GM19395 (cell line): ENCODE measurements at regions not wholly inside any gene's neighbourhood (a gene's known extent, or its start where the extent isn't known, plus 50 kb on each side); places are given as distances from the start of the nearest gene placed in this dataset.
"Not testable (repeated sequence)": the region's sequence is repeated elsewhere in the genome, so short reads cannot be mapped to it uniquely, and the experiment has no call there.

Source experiments
- ATAC-seq: cut with Tn5 transposase; IDR thresholded peaks from one replicate; pipeline ENCODE4 v1.9.1; 2021; ENCODE audit warnings: mild to moderate bottlenecking, moderate library complexity; ENCODE audit not compliant: unreplicated experiment

DNA sequence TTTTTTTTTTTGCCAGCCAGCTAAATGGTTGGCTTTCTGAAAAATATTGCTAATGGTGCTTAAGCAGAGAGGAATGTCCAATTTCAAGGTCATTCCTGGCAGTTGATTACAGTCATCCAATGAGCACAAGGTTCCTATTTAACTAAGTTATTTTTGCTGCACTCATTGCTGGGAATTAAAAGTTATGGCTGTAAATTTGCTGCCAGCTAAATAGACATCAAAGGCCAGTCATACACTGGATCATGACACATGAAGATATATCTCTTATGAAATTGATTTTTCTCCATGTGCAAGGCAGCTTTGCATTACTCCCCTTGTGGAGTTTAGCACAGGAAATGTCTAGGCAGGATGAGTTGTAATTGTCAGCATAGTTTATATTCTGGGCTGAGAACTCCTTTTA, 1898.4 kb upstream of the CELF4 start:
- no peak for ATAC-seq

DNA sequence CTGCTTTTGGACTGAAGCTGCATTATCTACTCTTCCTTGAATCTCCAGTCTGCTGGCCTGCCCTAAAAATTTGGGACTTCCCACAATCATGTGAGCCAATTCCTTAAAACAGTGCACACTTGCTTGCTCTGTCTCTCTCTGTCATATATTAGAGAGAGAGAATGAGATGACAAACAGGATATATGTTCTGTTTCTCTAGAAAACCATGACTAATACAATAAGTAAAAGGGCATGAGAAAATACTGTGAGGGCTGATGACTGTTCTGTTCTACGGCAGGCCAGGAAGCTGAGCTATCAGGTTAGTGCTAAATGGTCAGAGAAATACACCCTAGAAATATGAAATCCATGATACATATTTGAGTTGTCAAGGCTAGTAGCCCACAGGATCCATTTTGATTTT, 1896.8 kb upstream of the CELF4 start:
- no peak for ATAC-seq

DNA sequence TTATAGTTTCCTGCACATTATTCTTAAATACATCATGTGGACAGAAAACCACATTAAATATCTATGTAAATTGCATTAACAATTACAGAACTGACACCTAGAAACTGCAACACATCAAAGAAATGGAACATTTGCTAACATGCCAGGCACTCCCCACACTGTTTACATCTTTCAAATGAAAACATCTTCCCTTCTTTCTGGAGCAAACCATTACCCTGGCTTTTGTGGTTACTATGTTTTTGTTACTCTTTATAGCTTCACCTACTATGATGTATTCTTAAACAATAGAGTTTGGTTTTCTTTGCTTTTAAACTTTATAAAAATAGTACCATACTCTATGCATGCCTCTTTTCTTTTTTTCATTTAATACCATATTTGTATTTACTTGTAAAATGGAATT, 1894.5 kb upstream of the CELF4 start:
- ATAC-seq = no peak

DNA sequence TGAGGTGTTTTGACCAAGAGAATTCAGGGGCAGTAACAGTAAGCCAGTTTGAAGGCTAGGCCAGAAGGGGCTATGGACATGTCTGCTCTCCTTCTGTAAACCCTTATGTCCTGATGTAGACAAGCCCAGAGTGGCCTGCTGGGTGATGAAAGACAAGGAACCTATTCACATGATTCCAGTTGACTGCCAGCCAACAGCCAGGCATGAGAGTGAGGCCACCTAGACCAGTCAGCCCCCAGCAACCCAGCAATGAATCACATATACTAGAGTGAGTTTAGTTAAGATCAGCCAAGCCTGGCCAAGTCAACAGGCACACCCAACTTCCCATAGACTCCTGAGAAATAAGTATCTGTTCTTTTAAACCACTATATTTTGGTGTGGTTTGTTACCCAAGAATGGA, 1889.7 kb upstream of the CELF4 start:
- no peak for ATAC-seq

DNA sequence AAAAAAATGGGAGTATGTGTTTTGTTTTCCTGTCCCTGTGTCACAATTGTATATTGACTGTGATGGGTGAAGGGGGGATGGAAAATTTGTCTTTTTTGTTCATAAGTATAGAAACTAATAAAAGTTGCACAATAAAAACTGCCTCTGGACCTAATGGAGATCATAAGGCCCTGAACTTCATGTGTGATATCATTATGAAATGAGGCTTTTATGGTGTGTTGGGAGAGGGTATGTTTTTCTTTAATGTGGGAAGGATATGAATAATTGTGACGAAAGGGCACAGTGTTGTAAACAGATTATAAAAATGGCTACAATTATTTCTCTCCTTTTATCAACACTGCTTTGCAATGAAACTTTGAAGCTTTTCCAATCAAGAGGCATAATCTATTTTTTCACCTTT, 1889.3 kb upstream of the CELF4 start:
- no peak for ATAC-seq

DNA sequence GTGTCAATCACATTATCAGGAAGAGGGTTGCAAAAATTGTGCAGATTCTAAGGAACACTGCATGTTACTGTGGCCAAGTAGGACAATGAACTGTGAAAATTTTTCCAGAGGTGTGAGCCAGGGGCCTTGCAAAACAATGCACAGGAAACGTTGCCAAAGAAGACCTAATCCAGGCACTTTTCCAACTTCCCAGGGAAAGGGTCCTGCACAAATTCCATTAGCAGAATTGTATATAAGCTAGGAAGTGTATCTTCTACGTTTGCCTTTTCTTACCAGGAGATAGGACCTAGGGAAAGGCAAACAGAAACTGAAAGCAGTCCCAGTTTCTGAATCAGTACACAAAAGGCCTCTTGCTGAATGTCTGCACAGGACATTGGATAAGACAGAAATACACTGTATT, 1888.3 kb upstream of the CELF4 start:
- ATAC-seq = no peak

DNA sequence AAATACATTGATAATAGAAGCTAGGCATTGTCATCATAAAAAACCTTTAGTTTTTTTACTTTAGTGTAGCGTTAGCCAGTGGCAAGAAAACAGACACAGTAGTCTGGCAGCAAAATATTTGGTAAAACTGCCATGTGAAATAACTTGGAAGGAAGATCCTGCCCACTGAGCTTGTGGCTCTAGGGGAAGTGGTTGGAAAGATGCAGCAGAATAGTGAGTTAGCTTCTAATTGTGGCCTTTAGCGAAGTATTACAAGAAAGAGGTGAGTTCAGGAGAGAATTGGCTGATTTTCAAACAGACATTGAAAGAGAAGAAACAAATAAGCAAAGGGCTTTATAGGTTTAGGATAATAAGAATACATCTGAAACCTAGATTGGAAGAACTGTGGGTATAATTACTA, 1887.8 kb upstream of the CELF4 start:
- no peak for ATAC-seq

DNA sequence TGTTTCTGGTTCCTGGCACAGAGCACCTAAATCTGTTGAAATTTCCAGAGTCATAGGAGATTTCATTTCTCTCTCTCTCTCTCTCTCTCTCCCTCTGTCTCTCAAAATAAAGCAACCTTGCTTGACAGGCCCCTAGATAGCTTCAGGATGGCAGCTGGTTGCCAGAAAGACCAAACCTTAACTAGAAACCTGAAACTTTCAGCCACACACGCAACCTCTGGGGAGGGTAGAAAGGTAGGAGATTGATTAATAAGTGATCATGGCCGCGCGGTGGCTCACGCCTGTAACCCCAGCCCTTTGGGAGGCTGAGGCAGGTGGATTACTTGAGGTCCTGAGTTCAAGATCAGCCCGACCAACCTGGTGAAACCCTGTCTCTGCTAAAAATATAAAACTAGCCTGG, 1885.4 kb upstream of the CELF4 start:
- no peak for ATAC-seq

DNA sequence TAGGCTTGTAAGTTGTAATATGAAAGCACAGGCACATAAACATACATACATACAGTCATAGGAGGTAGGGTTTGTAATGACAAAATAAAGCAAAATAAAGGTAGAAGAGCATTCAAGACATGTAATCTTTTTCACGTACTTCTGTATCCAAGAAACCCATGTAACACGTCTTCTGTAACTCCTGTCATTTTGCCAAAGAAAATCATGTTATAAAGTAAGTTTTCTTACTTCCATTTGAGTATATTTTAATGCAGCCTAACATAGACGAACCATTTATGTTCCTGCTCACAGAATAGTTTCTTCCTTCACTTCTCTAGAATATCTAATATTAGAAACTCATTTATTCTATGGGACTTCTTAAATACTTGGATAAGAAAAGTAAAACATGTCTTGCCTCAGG, 1884.0 kb upstream of the CELF4 start:
- ATAC-seq = no peak

DNA sequence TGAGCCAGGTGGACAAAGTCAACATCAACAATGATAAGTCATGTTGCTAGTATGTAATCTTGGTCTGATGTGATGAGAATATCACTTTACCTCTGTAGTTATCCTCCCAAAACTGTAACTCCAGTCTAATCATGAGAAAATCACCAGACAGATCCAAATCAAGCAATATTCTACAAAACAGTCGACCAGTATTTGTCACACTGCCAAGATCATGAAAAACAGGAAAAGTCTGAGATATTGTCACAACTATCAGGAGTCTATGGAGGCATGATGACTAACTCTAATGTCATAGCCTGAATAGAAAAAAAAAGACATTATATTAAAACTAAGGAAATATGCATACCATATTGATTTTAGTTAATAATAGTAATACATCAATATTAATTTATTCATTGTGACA, 1883.3 kb upstream of the CELF4 start:
- ATAC-seq = no peak

DNA sequence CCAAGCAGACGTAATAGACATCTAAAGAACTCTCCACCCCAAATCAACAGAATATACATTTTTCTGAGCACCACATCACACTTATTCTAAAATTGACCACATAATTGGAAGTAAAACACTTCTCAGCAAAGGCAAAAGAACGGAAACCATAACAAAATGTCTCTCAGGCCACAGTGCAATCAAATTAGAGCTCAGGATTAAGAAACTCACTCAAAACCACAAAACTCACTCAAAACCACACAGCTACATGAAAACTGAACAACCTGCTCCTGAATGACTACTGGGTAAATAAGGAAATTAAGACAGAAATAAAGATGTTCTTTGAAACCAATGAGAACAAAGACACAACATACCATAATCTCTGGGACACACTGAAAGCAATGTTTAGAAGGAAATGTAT, 1879.4 kb upstream of the CELF4 start:
- not testable (repeated sequence) for ATAC-seq

DNA sequence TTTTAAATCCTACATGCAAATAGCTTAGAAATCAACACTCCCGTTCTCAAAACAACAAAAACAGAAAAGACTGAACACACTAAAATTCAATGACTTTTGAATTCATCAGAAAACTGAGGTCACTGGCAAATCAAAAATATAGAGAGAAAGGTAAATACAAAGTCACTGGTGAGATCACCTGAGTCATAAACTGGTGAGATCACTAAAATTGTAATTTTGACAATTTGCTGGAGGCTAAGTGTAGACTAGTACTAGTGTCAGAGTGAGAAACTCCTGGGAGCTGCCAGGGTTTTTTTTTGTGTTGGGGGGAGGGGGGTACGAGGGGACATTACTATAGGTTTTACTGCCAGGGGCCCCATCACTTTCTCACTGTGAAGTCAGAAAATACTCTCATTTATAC, 1876.0 kb upstream of the CELF4 start:
- no peak for ATAC-seq

DNA sequence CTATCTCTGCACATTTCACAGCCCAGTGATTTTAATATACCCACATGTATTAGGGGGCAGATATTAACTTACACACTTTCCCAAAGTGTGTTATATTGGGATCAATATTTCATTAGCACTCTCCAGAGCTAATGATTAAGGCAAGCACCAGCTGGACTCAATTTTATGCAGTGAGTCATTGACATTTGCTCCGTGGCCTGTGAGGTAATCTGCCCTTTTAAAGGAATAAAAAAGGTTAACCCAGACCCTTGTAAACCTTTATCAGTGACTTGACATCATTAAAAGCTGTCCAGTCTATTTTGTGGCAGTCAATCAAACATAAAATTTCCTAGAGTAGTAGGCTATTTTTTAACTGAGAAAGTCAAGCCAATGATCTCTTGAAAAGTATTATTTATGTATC, 1870.4 kb upstream of the CELF4 start:
- no peak for ATAC-seq

DNA sequence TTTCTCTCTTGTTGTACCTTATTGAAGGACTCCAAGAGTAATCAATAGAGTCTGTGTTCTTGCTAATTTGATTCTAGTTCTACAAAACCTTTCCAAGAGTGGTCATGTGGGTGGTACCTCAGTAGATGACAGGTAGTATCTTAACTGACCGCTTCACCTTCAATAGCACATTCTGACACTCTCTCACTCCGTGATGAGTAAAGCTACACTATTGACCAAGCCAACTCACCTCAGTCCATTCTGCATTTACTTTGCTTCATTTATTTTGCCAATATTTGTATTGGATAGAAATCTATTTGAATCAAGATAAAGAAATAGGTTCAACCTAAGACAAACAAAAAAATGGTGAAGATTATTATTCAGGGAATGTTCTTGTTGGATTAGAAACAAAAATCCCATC, 1869.6 kb upstream of the CELF4 start:
- no peak for ATAC-seq

DNA sequence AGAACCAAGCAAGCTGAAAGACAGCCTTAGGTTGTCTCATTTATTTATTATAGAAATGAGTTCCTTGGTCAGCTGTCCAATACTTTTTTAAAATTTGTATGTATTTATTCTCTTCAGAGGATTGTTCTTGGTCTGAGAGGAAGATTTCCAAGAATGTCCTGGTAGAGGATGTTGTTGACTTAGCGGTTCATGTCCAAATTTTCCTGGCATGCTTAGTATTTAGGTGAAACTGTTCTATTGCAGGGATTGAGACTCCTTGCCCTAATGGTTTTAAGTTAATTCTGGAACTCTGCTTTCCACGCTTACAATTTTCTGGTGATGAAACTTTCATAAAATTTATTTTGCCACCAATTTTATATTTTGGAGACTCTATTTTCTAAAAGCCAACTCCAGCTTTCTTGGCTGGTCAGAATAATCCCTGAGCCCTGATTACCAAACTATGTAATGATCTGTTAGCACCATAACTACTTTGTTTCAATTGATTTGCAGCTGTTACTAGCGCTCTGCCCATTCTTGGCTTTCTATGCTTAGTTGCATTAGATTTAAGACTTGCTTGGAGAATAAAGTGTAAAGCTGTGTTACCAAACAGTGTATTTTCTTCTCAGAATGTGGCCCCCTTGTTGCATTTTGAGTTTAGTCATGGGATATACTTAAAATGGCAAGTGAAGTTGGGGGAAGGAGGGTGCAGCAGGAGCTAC, 1868.8 kb upstream of the CELF4 start:
- no peak for ATAC-seq

DNA sequence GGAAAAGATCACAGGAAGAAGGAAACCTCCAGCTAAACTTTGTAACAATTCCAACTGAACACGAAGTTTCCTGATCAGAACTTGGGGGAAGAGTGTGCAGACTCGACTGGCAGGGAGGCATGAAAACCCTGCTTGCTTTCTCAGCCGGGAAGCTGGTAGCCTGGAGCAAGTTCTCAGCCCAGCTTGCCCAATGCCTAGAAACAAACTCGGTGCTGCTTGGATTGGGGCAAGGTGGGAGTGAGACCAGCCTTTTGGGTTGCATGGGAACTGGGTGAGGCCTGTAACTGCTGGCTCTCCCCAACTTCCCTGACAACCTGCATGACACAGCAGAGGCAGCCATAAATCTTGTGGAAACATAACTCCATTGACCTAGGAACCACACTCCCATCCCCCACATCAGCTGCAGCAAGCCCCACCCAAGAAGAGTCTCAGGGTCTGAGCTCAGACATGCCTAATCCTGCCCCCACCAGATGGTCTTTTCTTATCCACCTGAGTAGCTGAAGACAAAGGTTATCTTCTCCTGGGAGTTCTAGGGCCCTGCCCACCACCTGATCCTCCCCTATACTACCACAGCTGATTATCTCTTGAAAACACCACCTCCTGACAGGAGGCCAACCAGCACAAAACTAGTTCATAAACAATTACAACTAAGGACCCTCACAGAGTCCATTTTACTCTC, 1859.7 kb upstream of the CELF4 start:
- no peak for ATAC-seq

DNA sequence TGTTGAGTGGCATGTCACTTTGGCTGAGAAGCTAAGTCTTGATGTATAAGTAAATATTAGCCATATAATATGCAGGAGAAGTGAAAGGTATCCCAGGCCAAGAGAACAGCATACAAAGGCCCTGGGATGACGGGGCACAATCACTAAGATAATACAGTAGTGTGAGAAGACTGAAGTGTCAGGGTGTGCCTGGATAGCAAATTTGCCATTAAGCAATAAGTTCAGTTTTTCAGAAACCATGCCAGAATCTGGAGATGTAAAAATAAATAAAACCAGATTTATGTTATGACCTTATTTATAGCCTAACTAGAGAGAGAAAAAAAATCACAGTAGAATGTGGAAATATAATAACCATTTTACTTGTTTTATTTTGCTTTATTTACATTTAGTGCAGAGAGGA, 1858.7 kb upstream of the CELF4 start:
- no peak for ATAC-seq

DNA sequence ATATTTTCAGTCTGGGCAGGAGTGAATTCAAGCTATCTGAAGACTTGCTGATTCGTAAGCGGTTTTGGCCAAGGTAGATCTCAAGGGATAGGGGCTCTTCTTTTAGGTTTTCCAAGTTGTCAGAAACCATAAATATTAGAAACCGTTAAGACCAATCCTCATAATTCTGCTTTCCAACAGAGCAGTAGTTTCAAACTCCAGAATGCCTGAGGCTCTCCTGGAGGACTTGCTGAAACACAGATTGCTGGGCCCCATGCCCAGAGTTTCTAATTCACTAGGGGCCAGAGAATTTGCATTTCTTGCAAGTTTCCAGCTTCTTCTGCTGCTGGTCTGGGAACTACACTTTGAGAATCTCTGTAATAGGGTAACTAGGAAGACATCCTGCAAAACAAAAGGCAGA, 1855.7 kb upstream of the CELF4 start:
- ATAC-seq = no peak

DNA sequence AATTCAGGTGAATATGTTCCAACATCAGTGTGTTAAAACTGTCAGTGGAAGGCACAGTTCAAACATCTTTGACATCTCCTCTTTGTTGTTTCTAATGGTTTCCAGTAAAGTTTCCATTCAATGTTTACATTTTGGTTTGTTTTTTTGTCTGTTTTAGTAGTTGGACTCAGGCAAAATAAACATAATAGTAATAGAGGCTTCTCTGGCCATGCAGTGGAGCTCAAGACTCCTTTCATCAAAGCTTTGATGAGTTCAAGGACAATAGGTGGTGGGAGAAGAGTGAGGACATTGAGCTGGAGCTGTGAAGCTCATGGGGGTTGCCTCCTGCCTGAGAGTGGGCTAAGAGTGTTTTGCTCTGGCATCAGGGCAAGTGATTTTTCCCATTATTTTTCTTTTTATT, 1853.7 kb upstream of the CELF4 start:
- ATAC-seq = no peak

DNA sequence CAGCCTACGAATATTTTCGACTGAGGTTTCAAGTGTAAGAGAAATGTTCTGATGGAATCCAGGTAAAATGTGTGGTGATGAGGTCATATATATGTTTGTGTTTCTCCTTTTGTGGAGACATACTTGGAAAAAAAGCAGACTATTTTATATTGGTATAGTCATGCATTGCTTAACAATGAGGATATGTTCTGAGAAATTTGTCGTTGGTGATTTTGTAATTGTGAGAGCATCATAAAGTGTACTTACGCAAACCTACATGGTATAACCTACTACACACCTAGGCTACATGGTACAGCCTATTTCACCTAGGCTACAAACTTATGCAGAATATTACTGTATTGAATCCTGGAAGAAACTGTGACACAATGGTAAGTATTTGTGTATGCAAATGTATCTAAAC, 1849.9 kb upstream of the CELF4 start:
- no peak for ATAC-seq

DNA sequence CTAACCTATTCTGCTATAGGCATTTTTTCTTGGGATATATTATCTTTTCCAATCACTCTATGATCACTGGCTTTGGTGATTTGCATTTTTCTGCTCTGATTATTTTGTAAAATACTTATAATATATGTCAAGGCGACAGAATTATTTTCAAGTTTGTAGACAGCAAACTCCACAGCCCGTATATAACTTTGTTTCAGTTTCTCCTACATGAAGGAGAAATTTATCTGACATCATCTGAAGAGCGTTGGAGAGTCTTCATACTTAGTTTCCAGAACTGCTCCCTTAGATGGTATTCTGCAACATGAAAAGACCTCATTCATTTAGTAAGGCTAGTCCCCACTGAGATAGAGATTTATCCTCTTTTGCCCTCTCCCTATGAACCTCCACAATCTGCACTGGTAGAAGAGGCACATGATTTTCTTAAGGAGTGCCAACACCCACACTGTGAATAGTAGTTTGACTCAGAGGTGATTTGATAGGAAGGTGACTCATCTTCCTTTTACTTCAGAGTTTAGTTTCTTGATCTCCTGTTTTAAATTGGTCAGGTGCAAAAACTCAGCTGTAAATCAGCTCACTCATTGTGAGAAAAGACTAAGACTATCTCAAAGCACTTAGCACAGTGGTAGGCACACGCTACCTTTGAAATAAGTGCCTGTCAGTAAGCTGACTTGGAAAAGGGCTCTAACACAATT, 1848.6 kb upstream of the CELF4 start:
- no peak for ATAC-seq

DNA sequence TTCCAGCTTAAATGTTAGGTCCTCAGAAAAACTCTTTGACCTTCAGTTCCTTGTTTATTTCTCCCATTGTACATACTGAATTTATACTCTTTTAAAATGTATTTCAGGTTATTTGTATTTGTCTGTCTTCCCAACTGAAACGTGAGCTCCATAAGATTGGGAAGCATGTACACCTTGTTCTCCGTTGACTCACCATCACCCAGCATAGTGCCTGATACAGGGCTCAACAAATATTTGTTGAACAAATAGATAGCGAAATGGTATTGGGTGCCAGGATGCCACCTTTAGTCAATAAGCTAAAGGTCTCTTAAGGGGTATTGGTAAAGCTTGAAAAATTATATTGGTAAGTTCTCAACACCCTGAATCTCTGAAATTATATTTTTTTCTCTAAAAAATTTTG, 1841.3 kb upstream of the CELF4 start:
- ATAC-seq = no peak
